ENCODE measurements at regions not wholly inside any gene's neighbourhood (a gene's known extent, or its start where the extent isn't known, plus 50 kb on each side); places are given as distances from the start of the nearest gene placed in this dataset.

- DNase-seq, result no peak
- H3K4me3 ChIP-seq, result no peak overlapping the region
- peaks cover 10 to 32% (median 21%) of the 10 kb centered on the region in 4 donors for H3K4me1 ChIP-seq
- no peaks in the 10 kb centered on the region for H3K36me3 ChIP-seq
- H3K27ac ChIP-seq, result no peak overlapping the region
- no peak for TF ChIP-seq CTCF (IDR thresholded peaks at IDR 0.05)
- no peaks in the 10 kb centered on the region for H3K9me3 ChIP-seq
- intact Hi-C loops (cut with DNase I; ENCODE audit: low total_unique reads), result no loop called here
- no peaks in the 10 kb centered on the region for H3K27me3 ChIP-seq
These were observed 266.6 kb downstream of the PIK3R1 start for GRCh38 chr5:68482199-68482598.

- no peak for DNase-seq
- intact Hi-C loops (cut with DNase I; ENCODE audit: low total_unique reads), result no loop called here
These were observed 268.9 kb downstream of the PIK3R1 start for GRCh38 chr5:68484307-68485068.

GRCh38 chr5:68489556-68489955, 274.0 kb downstream of the PIK3R1 start:
- peaks cover 0 to 21% (median 7%) of the 10 kb centered on the region in 4 donors for H3K4me1 ChIP-seq
- intact Hi-C loops (cut with DNase I; ENCODE audit: low total_unique reads), result no loop called here

More at GRCh38 chr5:68484307-68485068, 268.9 kb downstream of the PIK3R1 start:
- no peak overlapping the region for H3K27ac ChIP-seq
- no peak for TF ChIP-seq CTCF (IDR thresholded peaks at IDR 0.05)
- peaks cover 0 to 4% (median 0%) of the 10 kb centered on the region in 3 donors for H3K9me3 ChIP-seq
- H3K4me3 ChIP-seq, result no peak overlapping the region
- H3K4me1 ChIP-seq, result peaks cover 0 to 24% (median 9%) of the 10 kb centered on the region in 4 donors
- no peaks in the 10 kb centered on the region for H3K36me3 ChIP-seq
- no peaks in the 10 kb centered on the region for H3K27me3 ChIP-seq

GRCh38 chr5:68490406-68490805, 274.9 kb downstream of the PIK3R1 start:
- H3K4me3 ChIP-seq, result no peak overlapping the region
- no peaks in the 10 kb centered on the region for H3K36me3 ChIP-seq
- H3K27ac ChIP-seq, result peak overlapping the region; percentile 72 to 73
- intact Hi-C loops (cut with DNase I; ENCODE audit: low total_unique reads), result no loop called here
- no peak for TF ChIP-seq CTCF (IDR thresholded peaks at IDR 0.05)
- H3K4me1 ChIP-seq, result peaks cover 0 to 21% (median 7%) of the 10 kb centered on the region in 4 donors
- H3K9me3 ChIP-seq, result peaks cover 0 to 4% (median 0%) of the 10 kb centered on the region in 3 donors
- H3K27me3 ChIP-seq, result no peaks in the 10 kb centered on the region
- no peak for DNase-seq

More at GRCh38 chr5:68489556-68489955, 274.0 kb downstream of the PIK3R1 start:
- H3K36me3 ChIP-seq, result no peaks in the 10 kb centered on the region
- no peaks in the 10 kb centered on the region for H3K27me3 ChIP-seq
- no peak for DNase-seq
- no peak overlapping the region for H3K4me3 ChIP-seq
- TF ChIP-seq CTCF (IDR thresholded peaks at IDR 0.05), result no peak
- peak overlapping the region; percentile 72 to 73 for H3K27ac ChIP-seq
- H3K9me3 ChIP-seq, result peaks cover 0 to 4% (median 0%) of the 10 kb centered on the region in 3 donors

GRCh38 chr5:68494771-68495170, 279.2 kb downstream of the PIK3R1 start:
- H3K4me1 ChIP-seq, result peaks cover 0 to 14% (median 3%) of the 10 kb centered on the region in 4 donors
- no peak for TF ChIP-seq CTCF (IDR thresholded peaks at IDR 0.05)
- intact Hi-C loops (cut with DNase I; ENCODE audit: low total_unique reads), result no loop called here

More at GRCh38 chr5:68494771-68495170, 279.2 kb downstream of the PIK3R1 start:
- DNase-seq, result no peak
- Histone ChIP-seq H3K27me3 (no peaks in the 10 kb centered on the region), H3K9me3 (peaks cover 0 to 17% (median 9%) of the 10 kb centered on the region in 3 donors), H3K36me3 (no peaks in the 10 kb centered on the region), H3K27ac (no peak overlapping the region), H3K4me3 (no peak overlapping the region)
